ENCODE measurements at regions not wholly inside any gene's neighbourhood (a gene's known extent, or its start where the extent isn't known, plus 50 kb on each side); places are given as distances from the start of the nearest gene placed in this dataset.

GRCh38 chr17:72368191-72368590 lies 247.4 kb downstream of the SOX9 start:
- no peaks in the 10 kb centered on the region for H3K4me1 ChIP-seq
- no peaks in the 10 kb centered on the region for H3K9me3 ChIP-seq
- intact Hi-C loops (cut with DNase I), result no loop called here
- no peak overlapping the region for H3K9ac ChIP-seq (ENCODE audit: low read depth in 2 of 2, low read length in 2 of 2)
- DNase-seq, result no peak
- no peak overlapping the region for H3K27ac ChIP-seq
- H3K36me3 ChIP-seq, result no peaks in the 10 kb centered on the region
- H3K27me3 ChIP-seq, result no peaks in the 10 kb centered on the region
- H3K4me3 ChIP-seq, result no peak overlapping the region
- TF ChIP-seq CTCF (IDR thresholded peaks at IDR 0.05), result no peak

- intact Hi-C loops (cut with DNase I), result no loop called here
- DNase-seq, result no peak
- no peaks in the 10 kb centered on the region for H3K9me3 ChIP-seq
- no peak overlapping the region for H3K4me3 ChIP-seq
- TF ChIP-seq CTCF (IDR thresholded peaks at IDR 0.05), result no peak
- H3K27me3 ChIP-seq, result no peaks in the 10 kb centered on the region
- no peaks in the 10 kb centered on the region for H3K36me3 ChIP-seq
- H3K27ac ChIP-seq, result no peak overlapping the region
- no peak overlapping the region for H3K9ac ChIP-seq (ENCODE audit: low read depth in 2 of 2, low read length in 2 of 2)
- H3K4me1 ChIP-seq, result no peaks in the 10 kb centered on the region
Observed at GRCh38 chr17:72369366-72369765, 248.5 kb downstream of the SOX9 start.

GRCh38 chr17:72370819-72371218 lies 250.0 kb downstream of the SOX9 start:
- intact Hi-C loops (cut with DNase I), result no loop called here
- H3K36me3 ChIP-seq, result no peaks in the 10 kb centered on the region

GRCh38 chr17:72372185-72372584 lies 251.4 kb downstream of the SOX9 start:
- H3K27ac ChIP-seq, result no peak overlapping the region
- no peaks in the 10 kb centered on the region for H3K36me3 ChIP-seq
- no peak overlapping the region for H3K4me3 ChIP-seq
- H3K9ac ChIP-seq (ENCODE audit: low read depth in 2 of 2, low read length in 2 of 2), result no peak overlapping the region
- intact Hi-C loops (cut with DNase I), result no loop called here
- H3K27me3 ChIP-seq, result no peaks in the 10 kb centered on the region
- no peak for TF ChIP-seq CTCF (IDR thresholded peaks at IDR 0.05)
- H3K4me1 ChIP-seq, result no peaks in the 10 kb centered on the region
- no peak for DNase-seq
- no peaks in the 10 kb centered on the region for H3K9me3 ChIP-seq

More at GRCh38 chr17:72370819-72371218, 250.0 kb downstream of the SOX9 start:
- H3K27ac ChIP-seq, result no peak overlapping the region
- TF ChIP-seq CTCF (IDR thresholded peaks at IDR 0.05), result no peak
- no peaks in the 10 kb centered on the region for H3K9me3 ChIP-seq
- H3K27me3 ChIP-seq, result no peaks in the 10 kb centered on the region
- no peak overlapping the region for H3K9ac ChIP-seq (ENCODE audit: low read depth in 2 of 2, low read length in 2 of 2)
- no peak for DNase-seq
- no peak overlapping the region for H3K4me3 ChIP-seq
- H3K4me1 ChIP-seq, result no peaks in the 10 kb centered on the region

- intact Hi-C loops (cut with DNase I), result no loop called here
- Histone ChIP-seq H3K4me3 (no peak overlapping the region), H3K27me3 (no peaks in the 10 kb centered on the region), H3K36me3 (no peaks in the 10 kb centered on the region), H3K4me1 (no peaks in the 10 kb centered on the region), H3K27ac (no peak overlapping the region), H3K9ac (ENCODE audit: low read depth in 2 of 2, low read length in 2 of 2) (no peak overlapping the region), H3K9me3 (no peaks in the 10 kb centered on the region)
- no peak for TF ChIP-seq CTCF (IDR thresholded peaks at IDR 0.05)
- DNase-seq, result no peak
Observed at GRCh38 chr17:72373910-72374741, 253.3 kb downstream of the SOX9 start.

All from colonic mucosa (tissue), 4 donors.